HL-60 (cell line): ENCODE measurements at regions not wholly inside any gene's neighbourhood (a gene's known extent, or its start where the extent isn't known, plus 50 kb on each side); places are given as distances from the start of the nearest gene placed in this dataset.

ENCODE experiments used
- DNase-seq, 2 experiments: peaks; one replicate each; pipeline ENCODE4 v3.0.0-alpha.2; 2010 to 2020; ENCODE audit warnings: low read depth in 1 of 2, low spot score in 1 of 2
- H3K27ac ChIP-seq: fragments of 250-450 bp; sonication (Bioruptor Pico); replicated peaks from 2 replicates; pipeline ENCODE4 v1.5.1; 2020; ENCODE audit warnings: mild to moderate bottlenecking, moderate library complexity
- H3K27me3 ChIP-seq: fragments of 250-450 bp; sonication (Bioruptor Pico); 2 replicates; pipeline ENCODE4 v1.5.1; 2021; ENCODE audit warnings: mild to moderate bottlenecking, moderate library complexity; ENCODE audit not compliant: insufficient read depth, poor library complexity, severe bottlenecking
- H3K4me3 ChIP-seq: replicated peaks from 2 replicates; pipeline ENCODE4 v1.5.1; 2011; ENCODE audit warnings: mild to moderate bottlenecking, control low read depth, low read length; ENCODE audit not compliant: insufficient read depth
- CTCF ChIP-seq: IDR thresholded peaks from one replicate; pipeline ENCODE4 v1.5.1; 2011; ENCODE audit warnings: low read length, control low read depth, inconsistent platforms; ENCODE audit not compliant: insufficient read depth
- GABPA ChIP-seq: IDR thresholded peaks from 2 replicates; pipeline ENCODE4 v1.6.1; 2012; ENCODE audit warnings: low read depth
- POLR2AphosphoS5 ChIP-seq: IDR thresholded peaks from 2 replicates; pipeline ENCODE4 v1.6.1; 2012; ENCODE audit warnings: low read depth
- REST ChIP-seq: IDR thresholded peaks from 2 replicates; pipeline ENCODE4 v1.6.1; 2012; ENCODE audit warnings: low read depth; ENCODE audit not compliant: insufficient replicate concordance
- SPI1 ChIP-seq: IDR thresholded peaks from 2 replicates; pipeline ENCODE4 v1.6.1; 2012; ENCODE audit warnings: low read depth, mild to moderate bottlenecking, borderline replicate concordance

DNA sequence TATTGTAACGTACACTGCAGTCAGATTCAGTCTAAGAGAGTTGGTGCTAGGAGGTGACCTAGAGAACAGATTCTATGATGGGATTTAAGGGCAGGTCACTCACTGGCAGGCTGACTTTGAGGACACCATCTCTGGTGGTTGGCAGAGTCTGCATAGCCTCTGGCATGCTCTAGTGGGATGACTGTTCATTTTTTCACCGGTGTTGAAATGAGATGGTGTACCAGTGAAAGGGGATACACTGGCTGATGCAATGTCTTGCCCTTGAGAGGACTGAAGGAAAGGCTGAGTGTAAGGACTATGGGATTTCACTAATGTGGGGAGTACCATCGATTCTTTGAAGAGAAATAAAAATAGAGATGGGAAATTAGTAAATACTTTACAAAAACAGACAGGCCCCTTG is 186.9 kb upstream of the PIEZO2 start:
- no peak for DNase-seq
- no peak overlapping the region for H3K27ac ChIP-seq
- no peaks in the 10 kb centered on the region for H3K27me3 ChIP-seq
- H3K4me3 ChIP-seq = no peak overlapping the region
- TF ChIP-seq GABPA (no peak), REST (no peak), POLR2AphosphoS5 (no peak), SPI1 (no peak), CTCF (no peak)

GRCh38 chr18:11327391-11328009 is 178.1 kb upstream of the PIEZO2 start:
- no peak for DNase-seq
- Histone ChIP-seq H3K27me3 (peaks cover 4% of the 10 kb centered on the region), H3K4me3 (no peak overlapping the region), H3K27ac (no peak overlapping the region)
- TF ChIP-seq POLR2AphosphoS5 (no peak), GABPA (no peak), REST (no peak)

DNA sequence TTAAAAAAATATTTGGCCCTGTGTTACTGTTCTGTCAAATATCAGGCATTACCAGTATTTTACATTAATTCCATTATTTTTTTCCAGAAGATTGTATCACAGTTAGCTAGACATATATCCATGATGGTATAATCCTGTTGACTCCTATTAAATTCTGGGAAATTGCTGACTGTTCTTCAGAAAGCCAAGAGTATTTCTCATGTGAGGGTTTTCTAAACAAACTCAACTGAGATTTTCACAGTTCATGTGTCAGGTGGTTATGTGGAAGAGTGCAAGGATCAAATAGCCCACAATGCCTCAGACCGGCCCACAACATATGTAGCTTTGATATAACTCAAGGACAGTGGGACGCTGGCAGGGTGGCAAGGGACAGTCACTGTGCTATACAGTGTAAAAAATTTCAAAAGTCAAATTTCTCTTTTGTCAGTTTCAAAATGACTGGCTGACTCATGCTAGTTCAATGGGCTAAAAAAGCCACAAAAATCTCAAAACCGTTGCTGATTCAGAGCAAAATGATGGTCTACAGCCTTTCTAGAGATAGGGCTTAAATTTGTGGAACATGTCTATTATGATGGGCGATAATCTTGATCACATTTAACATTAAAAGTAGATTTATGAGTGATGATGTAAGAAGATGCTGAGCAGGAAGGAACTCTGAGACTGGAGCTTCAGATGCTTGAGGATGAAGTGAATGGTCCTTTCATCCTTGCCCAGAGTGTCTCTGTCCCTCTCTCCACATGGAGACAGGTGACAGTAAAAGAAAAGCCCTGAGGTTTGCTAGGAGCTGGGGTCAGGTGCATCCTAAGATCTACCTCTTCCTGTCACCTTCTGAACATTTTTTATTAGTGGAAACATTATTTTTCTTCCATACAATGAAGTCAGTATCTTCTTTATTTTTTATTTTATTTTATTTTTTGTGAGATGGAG is 175.8 kb upstream of the PIEZO2 start:
- TF ChIP-seq CTCF (no peak), GABPA (no peak), POLR2AphosphoS5 (no peak), SPI1 (no peak), REST (no peak)
- DNase-seq = no peak
- no peak overlapping the region for H3K4me3 ChIP-seq
- H3K27ac ChIP-seq = no peak overlapping the region
- H3K27me3 ChIP-seq = no peaks in the 10 kb centered on the region
